Kidney (tissue), 13 donors: ENCODE measurements at regions not wholly inside any gene's neighbourhood (a gene's known extent, or its start where the extent isn't known, plus 50 kb on each side); places are given as distances from the start of the nearest gene placed in this dataset.

Experiments
- DNase-seq, 5 donors: peaks; one replicate each; pipeline ENCODE4 v3.0.0-alpha.2; 2013 to 2020
- FAIRE-seq: peaks from 2 replicates; lab custom pipeline; 2012; peaks lifted over from hg19 to GRCh38; lab: Jason Lieb, UNC
- H3K27ac ChIP-seq, 2 donors: one replicate each; pipeline ENCODE4 v1.7.0; 2013; ENCODE audit warnings: low read depth in 2 of 2, low read length in 2 of 2, inconsistent platforms in 1 of 2
- H3K27me3 ChIP-seq: one replicate; pipeline ENCODE4 v1.7.1; 2013; ENCODE audit warnings: low read length, inconsistent platforms; ENCODE audit not compliant: control insufficient read depth, insufficient read depth
- H3K36me3 ChIP-seq, 3 donors: one replicate each; pipeline versions ENCODE4 v1.7.0 to v1.7.1; 2013; ENCODE audit warnings: low read length in 3 of 3, control low read depth in 1 of 3, inconsistent platforms in 1 of 3; ENCODE audit not compliant: insufficient read depth in 3 of 3, control insufficient read depth in 2 of 3
- H3K4me1 ChIP-seq, 3 donors: one replicate each; pipeline versions ENCODE4 v1.7.0 to v1.7.1; 2013; ENCODE audit warnings: low read length in 3 of 3, inconsistent platforms in 1 of 3, low read depth in 1 of 3; ENCODE audit not compliant: control insufficient read depth in 2 of 3, insufficient read depth in 2 of 3
- H3K4me3 ChIP-seq, 3 donors: one replicate each; pipeline versions ENCODE4 v1.7.0 to v1.8.1; 2013; ENCODE audit warnings: low read length in 3 of 3, control low read depth in 1 of 3, inconsistent platforms in 1 of 3
- H3K9ac ChIP-seq, 3 donors: one replicate each; pipeline versions ENCODE4 v1.7.0 to v1.7.1; 2013; ENCODE audit warnings: low read length in 3 of 3, control low read depth in 1 of 3, inconsistent platforms in 1 of 3
- H3K9me3 ChIP-seq, 3 donors: one replicate each; pipeline versions ENCODE4 v1.7.0 to v1.7.1; 2013; ENCODE audit warnings: low read length in 3 of 3, control low read depth in 1 of 3, inconsistent platforms in 1 of 3; ENCODE audit not compliant: control insufficient read depth in 2 of 3, insufficient read depth in 1 of 3
- intact Hi-C: fragments of 100-400 bp; cut with DNase I; formaldehyde crosslinking; loops from one replicate; pipeline ENCODE4 v1.11.1; 2022
- TF ChIP-seq, protein P1 (sequence below): IDR thresholded peaks from 3 replicates; pipeline ENCODE4 v1.5.1; 2012; ENCODE audit warnings: mild to moderate bottlenecking, moderate library complexity, borderline replicate concordance; ENCODE audit not compliant: insufficient read depth; ENCODE audit errors: extremely low read depth
- donor health status: control.
- donor health status: control.
- donor health status: control.
- donor health status: control.
- donor health status: control.
- donor health status: DM: yes; HTN: yes; CAD: no.
- donor health status: Normal renal cell carcinoma (clear cell type).

DNA sequence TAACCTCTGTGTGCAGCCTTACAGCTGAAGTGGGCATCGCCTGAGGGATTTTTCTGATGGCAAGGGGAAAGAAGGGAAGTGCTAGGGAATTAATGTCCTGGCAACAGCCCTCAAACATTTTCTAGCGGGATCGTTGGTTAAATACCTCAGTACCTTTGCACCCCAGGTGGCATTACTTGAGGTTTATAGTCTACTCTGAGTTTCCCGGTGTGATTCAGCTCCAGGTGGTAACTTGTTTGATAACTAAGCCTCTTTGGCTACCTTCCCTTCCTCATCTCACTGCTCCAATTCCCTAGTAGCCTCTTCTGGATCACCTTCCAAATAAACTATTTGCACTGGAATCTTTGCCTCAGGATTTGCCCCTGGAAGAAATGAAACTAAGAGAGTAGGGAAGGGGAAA lies 237.0 kb upstream of the SSTR1 start:
- FAIRE-seq = no peak
- H3K4me3 ChIP-seq = no peak overlapping the region
- TF ChIP-seq, protein P1, sequence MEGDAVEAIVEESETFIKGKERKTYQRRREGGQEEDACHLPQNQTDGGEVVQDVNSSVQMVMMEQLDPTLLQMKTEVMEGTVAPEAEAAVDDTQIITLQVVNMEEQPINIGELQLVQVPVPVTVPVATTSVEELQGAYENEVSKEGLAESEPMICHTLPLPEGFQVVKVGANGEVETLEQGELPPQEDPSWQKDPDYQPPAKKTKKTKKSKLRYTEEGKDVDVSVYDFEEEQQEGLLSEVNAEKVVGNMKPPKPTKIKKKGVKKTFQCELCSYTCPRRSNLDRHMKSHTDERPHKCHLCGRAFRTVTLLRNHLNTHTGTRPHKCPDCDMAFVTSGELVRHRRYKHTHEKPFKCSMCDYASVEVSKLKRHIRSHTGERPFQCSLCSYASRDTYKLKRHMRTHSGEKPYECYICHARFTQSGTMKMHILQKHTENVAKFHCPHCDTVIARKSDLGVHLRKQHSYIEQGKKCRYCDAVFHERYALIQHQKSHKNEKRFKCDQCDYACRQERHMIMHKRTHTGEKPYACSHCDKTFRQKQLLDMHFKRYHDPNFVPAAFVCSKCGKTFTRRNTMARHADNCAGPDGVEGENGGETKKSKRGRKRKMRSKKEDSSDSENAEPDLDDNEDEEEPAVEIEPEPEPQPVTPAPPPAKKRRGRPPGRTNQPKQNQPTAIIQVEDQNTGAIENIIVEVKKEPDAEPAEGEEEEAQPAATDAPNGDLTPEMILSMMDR = no peak
- intact Hi-C loops = no loop called here
- no peak overlapping the region for H3K27ac ChIP-seq
- H3K9me3 ChIP-seq = no peaks in the 10 kb centered on the region
- no peaks in the 10 kb centered on the region for H3K4me1 ChIP-seq
- H3K36me3 ChIP-seq = no peaks in the 10 kb centered on the region
- DNase-seq = no peak
- no peaks in the 10 kb centered on the region for H3K27me3 ChIP-seq
- no peak overlapping the region for H3K9ac ChIP-seq

GRCh38 chr14:37972941-37973887 lies 234.5 kb upstream of the SSTR1 start:
- intact Hi-C loops = no loop called here
- TF ChIP-seq, protein P1 = no peak
- H3K4me3 ChIP-seq = no peak overlapping the region
- no peaks in the 10 kb centered on the region for H3K9me3 ChIP-seq
- FAIRE-seq (no peak), DNase-seq (peak in 2 of 5 donors; percentile 13 to 35)
- H3K36me3 ChIP-seq = no peaks in the 10 kb centered on the region
- no peaks in the 10 kb centered on the region for H3K27me3 ChIP-seq
- no peaks in the 10 kb centered on the region for H3K4me1 ChIP-seq
- H3K27ac ChIP-seq = no peak overlapping the region
- no peak overlapping the region for H3K9ac ChIP-seq

- FAIRE-seq (no peak), DNase-seq (no peak)
- no peak overlapping the region for H3K27ac ChIP-seq
- no peaks in the 10 kb centered on the region for H3K9me3 ChIP-seq
- no peak overlapping the region for H3K9ac ChIP-seq
- H3K36me3 ChIP-seq = no peaks in the 10 kb centered on the region
- TF ChIP-seq, protein P1 = no peak
- H3K4me1 ChIP-seq = no peaks in the 10 kb centered on the region
- no peak overlapping the region for H3K4me3 ChIP-seq
- H3K27me3 ChIP-seq = no peaks in the 10 kb centered on the region
- intact Hi-C loops = no loop called here
Observed at GRCh38 chr14:37974421-37974820, 233.3 kb upstream of the SSTR1 start.
